ENCODE measurements at regions not wholly inside any gene's neighbourhood (a gene's known extent, or its start where the extent isn't known, plus 50 kb on each side); places are given as distances from the start of the nearest gene placed in this dataset.
A peak's percentile ranks its signal among the peaks of the same experiment; 100 is the strongest.
"Not testable (repeated sequence)": the region's sequence is repeated elsewhere in the genome, so short reads cannot be mapped to it uniquely, and the experiment has no call there.

- peak; percentile 38; the same call in 1 of the 2 replicates for TF ChIP-seq CTCF (IDR thresholded peaks at IDR 0.05)
- H3K27ac ChIP-seq, result not testable (repeated sequence)
Measured at GRCh38 chr4:186363038-186363437, 97.0 kb downstream of the F11 start.

GRCh38 chr4:186360551-186360950 is 94.6 kb downstream of the F11 start:
- no peak overlapping the region for H3K27ac ChIP-seq
- TF ChIP-seq ZFX (IDR thresholded peaks at IDR 0.05; ENCODE audit: borderline replicate concordance), result no peak
- no peak for TF ChIP-seq CTCF (IDR thresholded peaks at IDR 0.05)

- no peak for TF ChIP-seq CTCF (IDR thresholded peaks at IDR 0.05)
- no peak for TF ChIP-seq ZFX (IDR thresholded peaks at IDR 0.05; ENCODE audit: borderline replicate concordance)
- no peak overlapping the region for H3K27ac ChIP-seq
Measured at GRCh38 chr4:186351668-186352194, 85.7 kb downstream of the F11 start.

GRCh38 chr4:186348433-186348832 is 82.4 kb downstream of the F11 start:
- TF ChIP-seq ZFX (IDR thresholded peaks at IDR 0.05; ENCODE audit: borderline replicate concordance) (no peak), CTCF (IDR thresholded peaks at IDR 0.05) (no peak)
- H3K27ac ChIP-seq, result no peak overlapping the region

- H3K27ac ChIP-seq, result no peak overlapping the region
- TF ChIP-seq CTCF (IDR thresholded peaks at IDR 0.05) (no peak), ZFX (IDR thresholded peaks at IDR 0.05; ENCODE audit: borderline replicate concordance) (no peak)
Measured at GRCh38 chr4:186347743-186348142, 81.8 kb downstream of the F11 start.

- TF ChIP-seq ZFX (IDR thresholded peaks at IDR 0.05; ENCODE audit: borderline replicate concordance), result no peak
- no peak for TF ChIP-seq CTCF (IDR thresholded peaks at IDR 0.05)
- no peak overlapping the region for H3K27ac ChIP-seq
Measured at GRCh38 chr4:186345184-186345583, 79.2 kb downstream of the F11 start.

- TF ChIP-seq CTCF (IDR thresholded peaks at IDR 0.05) (no peak), ZFX (IDR thresholded peaks at IDR 0.05; ENCODE audit: borderline replicate concordance) (no peak)
Measured at GRCh38 chr4:186342582-186342981, 76.6 kb downstream of the F11 start.

More at GRCh38 chr4:186342582-186342981, 76.6 kb downstream of the F11 start:
- no peak overlapping the region for H3K27ac ChIP-seq
